A673 (cell line): ENCODE measurements at regions not wholly inside any gene's neighbourhood (a gene's known extent, or its start where the extent isn't known, plus 50 kb on each side); places are given as distances from the start of the nearest gene placed in this dataset.

ENCODE experiments used
- BruUV-seq: library from RNA; stranded (reverse); fragments of 400-500 nt; replicated peaks from 2 replicates; lab custom pipeline; 2021; lab: Mats Ljungman, UMichigan
- CTCF ChIA-PET: fragments of 300-600 bp; sonication (Branson Sonifier 250); formaldehyde crosslinking; loops from one replicate; lab custom pipeline; 2022; ENCODE audit warnings: antibody characterized with exemption; lab: Charles Lee
- POLR2A ChIA-PET: fragments of 300-600 bp; sonication (Branson Sonifier 250); formaldehyde crosslinking; loops from one replicate; lab custom pipeline; 2022; ENCODE audit warnings: antibody characterized with exemption; ENCODE audit not compliant: low non-redundant PET; lab: Charles Lee
- DNase-seq: peaks from one replicate; pipeline ENCODE4 v3.0.0-alpha.2; 2015; ENCODE audit warnings: low spot score
- H3K27ac ChIP-seq: fragments of 200-600 bp; sonication (generic); 2 replicates; pipeline ENCODE4 v1.5.1; 2016; ENCODE audit warnings: mixed run types, low read depth, mild to moderate bottlenecking, mixed read lengths, antibody characterized with exemption, low read length; ENCODE audit not compliant: poor library complexity, severe bottlenecking
- H3K27me3 ChIP-seq: fragments of 200-600 bp; sonication (generic); replicated peaks from 2 replicates; pipeline ENCODE4 v1.6.1; 2017; ENCODE audit warnings: mixed run types, low read depth, mild to moderate bottlenecking, mixed read lengths, antibody characterized with exemption, low read length; ENCODE audit not compliant: insufficient read depth, poor library complexity
- H3K36me3 ChIP-seq: fragments of 200-600 bp; sonication (generic); 2 replicates; pipeline ENCODE4 v1.6.1; 2016; ENCODE audit warnings: mixed run types, mild to moderate bottlenecking, mixed read lengths, antibody characterized with exemption, low read length; ENCODE audit not compliant: insufficient read depth, poor library complexity, severe bottlenecking
- H3K4me1 ChIP-seq: fragments of 200-600 bp; sonication (generic); 2 replicates; pipeline ENCODE4 v1.6.1; 2017; ENCODE audit warnings: mixed run types, mild to moderate bottlenecking, mixed read lengths, antibody characterized with exemption, low read length; ENCODE audit not compliant: insufficient read depth, poor library complexity, severe bottlenecking
- H3K4me3 ChIP-seq: fragments of 200-600 bp; sonication (generic); 2 replicates; pipeline ENCODE4 v1.5.1; 2016; ENCODE audit warnings: low read depth, mixed run types, mild to moderate bottlenecking, mixed read lengths, low read length; ENCODE audit not compliant: poor library complexity, severe bottlenecking
- H3K9me3 ChIP-seq: fragments of 200-600 bp; sonication (generic); 2 replicates; pipeline ENCODE4 v1.6.1; 2016; ENCODE audit warnings: mixed run types, low read depth, mild to moderate bottlenecking, mixed read lengths, antibody characterized with exemption, low read length; ENCODE audit not compliant: poor library complexity, severe bottlenecking
- CTCF ChIP-seq: fragments of 300-800, 200-600 bp; sonication (generic); conservative IDR thresholded peaks from 2 replicates; pipeline ENCODE4 v1.5.1; 2017; ENCODE audit warnings: low read depth, mild to moderate bottlenecking, antibody characterized with exemption, low read length, moderate library complexity, mixed read lengths
- EZH2 ChIP-seq: fragments of 200-600 bp; sonication (generic); IDR thresholded peaks from 2 replicates; pipeline ENCODE4 v1.6.1; 2017; ENCODE audit warnings: borderline replicate concordance, low read depth, mild to moderate bottlenecking, mixed read lengths, antibody characterized with exemption, low read length; ENCODE audit not compliant: poor library complexity, severe bottlenecking
- intact Hi-C: fragments of 100-400 bp; cut with micrococcal nuclease; formaldehyde crosslinking; loops from one replicate; pipeline ENCODE4 v1.10.0; 2022; ENCODE audit not compliant: unreplicated experiment

- Histone ChIP-seq H3K4me1 (no peaks in the 10 kb centered on the region), H3K9me3 (peaks cover 4% of the 10 kb centered on the region), H3K27ac (no peak overlapping the region), H3K4me3 (no peak overlapping the region), H3K36me3 (no peaks in the 10 kb centered on the region), H3K27me3 (no peaks in the 10 kb centered on the region)
- CTCF ChIA-PET = no interaction called here
- intact Hi-C loops = no loop called here
- no TSS peak for BruUV-seq
- DNase-seq = no peak
- POLR2A ChIA-PET = no interaction called here
- TF ChIP-seq EZH2 (no peak), CTCF (no peak)
These were observed 670.2 kb downstream of the ACTL7B start for GRCh38 chr9:108185613-108186012.

GRCh38 chr9:108184941-108185340, 670.8 kb downstream of the ACTL7B start:
- no peak for DNase-seq
- ChIA-PET CTCF (no interaction called here), POLR2A (no interaction called here)
- H3K4me3 ChIP-seq = no peak overlapping the region
- no peaks in the 10 kb centered on the region for H3K27me3 ChIP-seq
- no peaks in the 10 kb centered on the region for H3K4me1 ChIP-seq
- peaks cover 4% of the 10 kb centered on the region for H3K9me3 ChIP-seq
- no TSS peak for BruUV-seq
- intact Hi-C loops = no loop called here
- no peak for TF ChIP-seq CTCF
- TF ChIP-seq EZH2 = no peak
- H3K36me3 ChIP-seq = no peaks in the 10 kb centered on the region
- no peak overlapping the region for H3K27ac ChIP-seq

GRCh38 chr9:108184009-108184408, 671.8 kb downstream of the ACTL7B start:
- TF ChIP-seq CTCF = no peak
- no peak for TF ChIP-seq EZH2
- DNase-seq = no peak
- BruUV-seq = no TSS peak
- Histone ChIP-seq H3K9me3 (peaks cover 4% of the 10 kb centered on the region), H3K27me3 (no peaks in the 10 kb centered on the region), H3K4me1 (no peaks in the 10 kb centered on the region), H3K36me3 (no peaks in the 10 kb centered on the region), H3K27ac (no peak overlapping the region), H3K4me3 (no peak overlapping the region)
- intact Hi-C loops = no loop called here
- ChIA-PET POLR2A (no interaction called here), CTCF (no interaction called here)
